Astrocyte of the hippocampus (primary cell): ENCODE measurements at regions not wholly inside any gene's neighbourhood (a gene's known extent, or its start where the extent isn't known, plus 50 kb on each side); places are given as distances from the start of the nearest gene placed in this dataset.
"Not testable (repeated sequence)": the region's sequence is repeated elsewhere in the genome, so short reads cannot be mapped to it uniquely, and the experiment has no call there.

Source experiments
- DNase-seq: peaks from one replicate; pipeline ENCODE4 v3.0.0; 2011; ENCODE audit warnings: low read depth, low spot score

- DNase-seq: no peak
Observed at GRCh38 chr6:67775333-67775732, 859.7 kb upstream of the ADGRB3 start.

- no peak for DNase-seq
Observed at GRCh38 chr6:67768972-67769371, 866.1 kb upstream of the ADGRB3 start.

- DNase-seq: not testable (repeated sequence)
Observed at GRCh38 chr6:67767046-67767822, 867.8 kb upstream of the ADGRB3 start.

- peak; percentile 12 for DNase-seq
Observed at GRCh38 chr6:67766057-67766456, 869.0 kb upstream of the ADGRB3 start.

DNA sequence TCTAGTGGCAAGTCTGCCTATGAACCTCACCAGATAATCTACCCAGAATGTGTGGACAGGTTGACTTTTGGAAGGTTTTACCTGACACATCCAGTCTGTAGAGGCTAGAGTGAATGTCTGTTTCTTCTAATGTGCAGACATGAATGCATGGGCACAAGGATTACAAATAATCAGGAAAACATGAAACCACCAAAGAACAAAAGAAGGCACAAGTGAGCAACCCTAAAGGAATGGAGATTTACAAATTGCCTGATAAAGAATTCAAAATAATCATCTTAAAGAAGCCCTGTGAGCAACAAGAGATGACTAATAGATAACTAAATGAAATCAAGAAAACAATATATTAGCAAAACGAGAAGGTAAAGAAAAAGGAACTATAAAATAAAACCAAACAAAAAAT is 876.1 kb upstream of the ADGRB3 start:
- DNase-seq: no peak

GRCh38 chr6:67757465-67758033 is 877.5 kb upstream of the ADGRB3 start:
- DNase-seq: no peak

GRCh38 chr6:67748521-67748920 is 886.6 kb upstream of the ADGRB3 start:
- no peak for DNase-seq

- DNase-seq: peak; percentile 15
Observed at GRCh38 chr6:67736816-67737215, 898.3 kb upstream of the ADGRB3 start.

DNA sequence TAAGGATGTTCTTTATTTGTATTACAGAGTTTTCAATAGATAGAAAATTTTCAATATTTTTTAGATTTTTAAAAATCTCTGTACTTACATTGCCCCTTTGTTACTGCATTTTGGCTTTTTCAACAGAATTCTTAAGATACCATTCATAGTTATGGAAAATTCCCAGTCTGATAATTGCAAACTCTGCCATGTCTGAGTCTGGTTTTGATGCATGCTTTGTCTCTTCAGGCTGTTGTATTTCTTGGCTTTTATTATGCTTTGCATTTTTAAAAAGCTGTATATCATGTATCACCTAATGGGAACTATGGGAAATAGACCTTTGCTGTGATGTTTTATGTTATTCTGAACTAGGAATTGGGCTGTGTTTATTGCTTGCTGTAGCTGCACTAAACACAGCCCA is 898.9 kb upstream of the ADGRB3 start:
- DNase-seq: peak; percentile 32

DNA sequence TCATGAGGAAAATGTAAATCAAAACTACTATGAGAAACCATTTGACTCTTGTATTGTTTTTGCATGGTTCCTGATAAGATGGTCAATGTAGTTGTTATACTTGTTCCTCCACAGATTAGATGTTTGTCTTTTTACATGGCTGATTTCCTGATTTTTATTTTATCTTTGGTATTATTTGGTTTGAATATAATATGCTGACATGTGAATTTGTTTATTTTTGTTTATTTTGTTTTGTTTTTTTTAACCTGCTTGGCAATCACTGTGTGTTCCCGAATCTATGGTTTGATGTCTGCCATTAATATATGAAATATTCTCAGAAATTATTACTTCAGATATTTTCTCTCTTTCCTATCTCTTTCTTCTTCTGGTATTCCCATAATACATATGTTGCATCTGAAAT is 899.5 kb upstream of the ADGRB3 start:
- DNase-seq: no peak

GRCh38 chr6:67722861-67723261 is 912.2 kb upstream of the ADGRB3 start:
- DNase-seq: no peak

GRCh38 chr6:67717281-67717680 is 917.8 kb upstream of the ADGRB3 start:
- peak; percentile 8 for DNase-seq

GRCh38 chr6:67706388-67706787 is 928.7 kb upstream of the ADGRB3 start:
- DNase-seq: no peak

- DNase-seq: peak; percentile 26
Observed at GRCh38 chr6:67698534-67698933, 936.5 kb upstream of the ADGRB3 start.

GRCh38 chr6:67694127-67694526 is 941.0 kb upstream of the ADGRB3 start:
- no peak for DNase-seq

GRCh38 chr6:67689329-67689728 is 945.8 kb upstream of the ADGRB3 start:
- DNase-seq: no peak

- DNase-seq: no peak
Observed at GRCh38 chr6:67687396-67687795, 947.7 kb upstream of the ADGRB3 start.

- not testable (repeated sequence) for DNase-seq
Observed at GRCh38 chr6:67686225-67686624, 948.9 kb upstream of the ADGRB3 start.

DNA sequence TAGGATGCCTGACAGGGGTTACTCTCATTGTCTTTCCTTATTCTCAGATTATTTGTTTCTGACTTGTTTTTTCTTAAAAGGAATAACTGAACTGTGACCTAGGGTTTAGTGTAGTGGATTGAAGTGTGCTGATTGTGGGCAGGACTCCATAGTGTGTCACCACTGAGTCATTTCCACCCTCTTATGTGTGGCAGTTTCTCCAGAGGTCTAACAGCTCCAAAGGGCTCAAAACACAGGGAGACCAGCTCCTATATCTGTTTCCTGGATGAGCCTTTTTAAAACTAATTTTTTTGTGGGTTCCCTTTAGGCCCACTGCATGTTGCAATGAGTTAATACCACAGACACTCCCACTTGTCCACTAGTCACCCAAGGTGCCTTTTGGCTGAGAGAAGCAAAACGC is 951.1 kb upstream of the ADGRB3 start:
- DNase-seq: peak; percentile 41

- peak; percentile 32 for DNase-seq
Observed at GRCh38 chr6:67680297-67680932, 954.7 kb upstream of the ADGRB3 start.

DNA sequence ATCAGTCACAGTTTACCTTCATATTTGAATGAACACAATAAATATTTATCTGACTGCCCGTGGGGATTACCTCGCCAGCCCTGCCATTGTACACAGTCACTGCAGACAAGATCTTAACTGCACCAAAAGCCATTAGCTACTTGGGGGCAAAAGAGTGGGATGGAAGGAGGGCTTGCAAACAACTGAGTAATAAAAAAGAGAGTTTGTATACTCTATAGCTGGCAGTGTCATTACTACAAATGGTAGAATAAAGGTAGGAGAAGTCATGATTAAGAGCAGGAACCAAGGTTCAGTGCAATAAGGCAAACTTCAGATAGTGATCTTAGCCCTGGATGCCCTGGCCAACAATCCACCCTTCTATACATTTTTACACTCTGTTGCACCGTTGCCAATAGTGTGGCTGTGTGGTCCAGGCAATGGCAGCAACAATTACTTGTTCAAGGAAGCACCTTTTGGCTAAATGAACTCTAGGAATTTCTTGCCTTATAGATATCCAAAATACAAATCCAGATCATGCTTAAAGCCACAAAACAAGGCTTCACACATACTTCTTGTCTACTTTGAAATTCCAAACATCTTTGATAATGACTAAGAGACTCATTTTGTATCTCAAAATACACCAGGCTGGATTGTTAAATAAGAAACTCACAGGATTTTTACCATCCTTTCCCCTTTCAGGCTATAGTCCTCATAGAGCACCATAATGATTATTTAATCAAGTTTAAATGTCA is 955.4 kb upstream of the ADGRB3 start:
- peak; percentile 39 for DNase-seq

- DNase-seq: no peak
Observed at GRCh38 chr6:67676892-67677291, 958.2 kb upstream of the ADGRB3 start.
